ENCODE measurements at regions not wholly inside any gene's neighbourhood (a gene's known extent, or its start where the extent isn't known, plus 50 kb on each side); places are given as distances from the start of the nearest gene placed in this dataset.

DNA sequence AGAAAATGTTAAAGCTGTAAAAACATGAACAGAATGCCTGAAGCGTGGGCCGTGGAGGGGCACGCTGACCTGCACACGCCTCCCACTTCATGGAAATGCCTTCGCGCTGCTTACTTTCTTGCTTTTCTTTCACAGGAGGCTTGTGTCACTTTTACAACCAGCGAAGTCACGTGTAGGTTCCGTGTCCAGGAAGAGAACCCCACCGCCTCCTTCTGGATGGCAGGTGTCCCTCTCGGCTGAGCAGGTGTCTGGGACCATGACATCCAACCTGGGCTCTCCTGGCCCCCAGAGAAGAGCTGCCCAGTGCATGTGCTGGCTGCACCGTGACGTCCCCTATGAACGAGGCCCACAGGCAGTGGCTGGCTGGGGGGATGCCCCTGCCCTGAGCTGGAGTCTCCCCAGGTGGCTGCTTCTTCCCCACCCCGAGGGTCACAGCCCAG lies 345.0 kb upstream of the SFSWAP start:
- no peak overlapping the region for H2BK20ac ChIP-seq (ENCODE audit: low read length)
- H2BK5ac ChIP-seq (ENCODE audit: low read depth, low read length) = no peak overlapping the region

More for the DNA sequence above, 345.0 kb upstream of the SFSWAP start:
- Histone ChIP-seq H3K18ac (ENCODE audit: extremely low read depth, low read length) (no peak overlapping the region), H3K14ac (ENCODE audit: insufficient read length) (no peak overlapping the region), H2AK5ac (ENCODE audit: low read depth, low read length) (no peak overlapping the region), H2BK120ac (replicated peaks; ENCODE audit: low read depth, low read length) (no peak overlapping the region), H3K23ac (ENCODE audit: insufficient read length) (no peak overlapping the region), H3K4ac (replicated peaks; ENCODE audit: insufficient read length, low read depth, low read length) (no peak overlapping the region), H3K36me3 (ENCODE audit: control insufficient read depth in 2 of 4, insufficient read depth in 4 of 4, low read length in 3 of 4) (no peaks in the 10 kb centered on the region), H3K79me1 (ENCODE audit: low read depth, low read length) (no peaks in the 10 kb centered on the region), H2BK12ac (ENCODE audit: low read depth, low read length) (no peak overlapping the region), H2AFZ (ENCODE audit: low read length) (no peak overlapping the region), H3K9ac (replicated peaks in 1 of 4; ENCODE audit: extremely low read depth in 1 of 4, low read depth in 3 of 4, low read length in 3 of 4) (no peak overlapping the region), H4K20me1 (replicated peaks in 1 of 2; ENCODE audit: control insufficient read depth in 1 of 2, insufficient read depth in 2 of 2, low read length in 2 of 2) (no peaks in the 10 kb centered on the region), H3K27ac (ENCODE audit: low read depth, low read length) (no peak overlapping the region), H3K79me2 (ENCODE audit: control insufficient read depth in 1 of 2, insufficient read depth in 2 of 2, low read length in 2 of 2) (no peaks in the 10 kb centered on the region), H3K23me2 (ENCODE audit: low read depth, low read length) (no peaks in the 10 kb centered on the region), H3K4me3 (ENCODE audit: extremely low read depth in 1 of 4, insufficient read depth in 2 of 4, low read depth in 3 of 4, low read length in 4 of 4) (no peak overlapping the region), H3K27me3 (replicated peaks in 1 of 4; ENCODE audit: control insufficient read depth in 3 of 4, extremely low read depth in 1 of 4, insufficient read depth in 3 of 4, low read length in 3 of 4) (no peaks in the 10 kb centered on the region; a peak in 1 of 7 replicates), H3K4me1 (replicated peaks in 1 of 4; ENCODE audit: control insufficient read depth in 3 of 4, insufficient read depth in 4 of 4, low read length in 3 of 4) (peaks cover 0 to 7% (median 0%) of the 10 kb centered on the region in 4 experiments; a peak in 5 of 7 replicates), H4K5ac (ENCODE audit: insufficient read length, low read depth, low read length) (no peak overlapping the region), H4K8ac (ENCODE audit: extremely low read depth, insufficient read depth, low read length) (no peak overlapping the region), H4K91ac (replicated peaks; ENCODE audit: insufficient read length, low read length) (no peak overlapping the region), H3K4me2 (ENCODE audit: insufficient read depth in 1 of 2, low read depth in 2 of 2, low read length in 2 of 2) (no peak overlapping the region), H2BK15ac (ENCODE audit: low read length) (no peak overlapping the region), H3K56ac (replicated peaks; ENCODE audit: insufficient read length, low read depth, low read length) (no peak overlapping the region), H3K9me3 (ENCODE audit: insufficient read depth in 2 of 2, low read depth in 1 of 2, low read length in 1 of 2) (peaks cover 0 to 3% of the 10 kb centered on the region in 2 experiments; a peak in 1 of 4 replicates)
- ChIA-PET POLR2A (ENCODE audit: partially characterized antibody) (interaction anchor here (0.9 kb wide), 1 partner anchor 52 kb away, joined by 3 read pairs; no protein-coding TSS in a partner anchor), CTCF (ENCODE audit: partially characterized antibody) (interaction anchor here (0.7 to 1.6 kb wide), 4 partner anchors 10 to 206 kb away, joined by 3 to 7 read pairs (median 3); no protein-coding TSS in a partner anchor)
- DNase-seq (ENCODE audit: low read depth in 1 of 2, low spot score in 2 of 2) = no peak
- 94% methylated on average over 12 of the region's 15 CpGs; no CpG with 5 or more reads in 1 of the 2 experiments for WGBS, 2 experiments (ENCODE audit: extremely low coverage in 1 of 2, insufficient coverage in 1 of 2, insufficient read length in 1 of 2, insufficient replicate concordance in 2 of 2, low coverage in 1 of 2, low lambda C conversion rate in 2 of 2, missing lambda C conversion rate in 1 of 2)
- no peak for FAIRE-seq
- TF ChIP-seq CREB1 (IDR thresholded peaks at IDR 0.05) = no peak
- TF ChIP-seq CTBP2 (IDR thresholded peaks at IDR 0.05; ENCODE audit: borderline replicate concordance, insufficient read depth, insufficient read length, low read length) = no peak
- TF ChIP-seq POLR2A (IDR thresholded peaks at IDR 0.05; ENCODE audit: control extremely low read depth in 1 of 2, low read depth in 2 of 2, low read length in 2 of 2) = no peak
- TF ChIP-seq EZH2 (IDR thresholded peaks at IDR 0.05; ENCODE audit: low read depth, low read length, severe bottlenecking) = no peak
- no peak for TF ChIP-seq CHD1 (IDR thresholded peaks at IDR 0.05; ENCODE audit: low read depth, low read length)
- no peak for TF ChIP-seq TEAD4 (IDR thresholded peaks at IDR 0.05; ENCODE audit: low read depth, low read length)
- no peak for TF ChIP-seq EP300 (IDR thresholded peaks at IDR 0.05; ENCODE audit: borderline replicate concordance in 1 of 2, low read depth in 2 of 2, low read length in 2 of 2)
- no peak for TF ChIP-seq NRF1 (IDR thresholded peaks at IDR 0.05; ENCODE audit: low read depth, low read length)

Measured in H1 (cell line).